DND-41 (cell line): ENCODE measurements at regions not wholly inside any gene's neighbourhood (a gene's known extent, or its start where the extent isn't known, plus 50 kb on each side); places are given as distances from the start of the nearest gene placed in this dataset.

ENCODE experiments used
- CTCF ChIP-seq: IDR thresholded peaks from 2 replicates; pipeline ENCODE4 v1.5.1; 2012; ENCODE audit warnings: borderline replicate concordance, low read length, moderate library complexity, mild to moderate bottlenecking; ENCODE audit not compliant: poor library complexity, severe bottlenecking; ENCODE audit errors: extremely low read depth
- EZH2 ChIP-seq: IDR thresholded peaks from 3 replicates; pipeline ENCODE4 v1.6.1; 2012; ENCODE audit warnings: borderline replicate concordance, low read depth, mild to moderate bottlenecking, moderate library complexity, low read length, inconsistent platforms; ENCODE audit not compliant: severe bottlenecking

GRCh38 chr5:106311230-106311915 is 1359.4 kb downstream of the EFNA5 start:
- TF ChIP-seq CTCF (no peak), EZH2 (no peak)
